NCI-H1436 (cell line): ENCODE measurements at regions not wholly inside any gene's neighbourhood (a gene's known extent, or its start where the extent isn't known, plus 50 kb on each side); places are given as distances from the start of the nearest gene placed in this dataset.

Experiments used
- DNase-seq: peaks from one replicate; lab custom pipeline; 2025; lab: John Stamatoyannopoulos, UW

DNA sequence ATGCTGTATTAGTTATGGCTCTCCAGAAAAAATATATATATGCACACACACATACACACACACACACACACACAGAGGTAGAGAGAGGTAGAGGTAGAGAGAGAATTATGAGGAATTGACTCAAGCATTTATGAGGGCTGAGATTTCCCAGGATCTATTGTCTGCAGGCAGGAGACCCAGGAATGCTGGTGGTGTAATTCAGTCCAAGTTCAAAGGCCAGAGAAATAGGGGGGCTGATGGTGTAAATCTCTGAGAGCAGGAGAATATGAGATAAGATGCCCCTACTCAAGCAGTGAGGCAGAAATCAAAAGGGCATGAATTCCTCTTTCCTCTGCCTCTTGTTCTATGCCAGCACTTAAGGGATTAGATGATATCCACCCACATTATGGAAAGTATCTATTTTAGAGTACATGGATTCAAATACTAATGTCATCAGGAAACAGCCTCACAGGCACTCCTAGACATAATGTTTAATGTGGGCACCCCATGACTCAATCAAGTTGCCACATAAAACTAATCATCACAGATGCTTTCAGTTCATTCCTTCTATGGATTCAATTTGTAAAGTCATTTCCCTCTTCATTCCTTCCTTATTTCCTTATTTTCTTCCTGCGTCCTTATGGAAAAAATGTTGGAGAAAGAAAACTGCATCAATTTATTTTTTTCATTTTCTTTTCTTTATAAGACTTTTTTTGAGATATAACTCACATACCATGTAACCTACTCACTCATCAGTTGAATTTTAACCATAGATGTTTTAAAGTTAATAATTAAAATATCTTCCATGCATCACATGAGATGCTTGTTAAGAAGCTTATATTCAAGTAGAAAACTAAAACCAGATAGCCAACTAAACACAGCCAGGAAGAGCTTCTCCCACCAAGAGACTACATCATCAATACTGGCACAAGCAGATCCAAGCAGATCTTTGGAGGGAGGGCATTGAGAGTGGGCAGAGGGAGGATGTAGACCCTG is 406.2 kb downstream of the MBD2 start:
- DNase-seq: no peak

DNA sequence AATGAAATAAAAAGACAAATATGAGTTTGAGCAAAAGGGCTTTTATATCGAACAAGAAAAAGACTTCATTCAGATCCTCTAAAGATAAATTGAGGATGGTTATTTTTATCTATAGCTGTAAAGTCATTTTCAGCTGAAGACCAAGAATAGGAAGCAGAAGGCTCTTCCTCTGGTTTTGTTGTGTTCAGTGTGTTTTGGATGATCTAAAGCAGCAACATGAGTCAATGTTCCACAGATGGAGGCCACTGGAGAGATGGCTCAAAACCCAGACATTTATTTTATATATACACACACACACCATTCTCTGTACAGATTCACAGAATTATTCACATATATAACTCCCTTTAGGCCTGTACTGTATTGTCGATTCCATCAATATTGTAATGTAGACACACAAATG is 424.3 kb downstream of the MBD2 start:
- no peak for DNase-seq

DNA sequence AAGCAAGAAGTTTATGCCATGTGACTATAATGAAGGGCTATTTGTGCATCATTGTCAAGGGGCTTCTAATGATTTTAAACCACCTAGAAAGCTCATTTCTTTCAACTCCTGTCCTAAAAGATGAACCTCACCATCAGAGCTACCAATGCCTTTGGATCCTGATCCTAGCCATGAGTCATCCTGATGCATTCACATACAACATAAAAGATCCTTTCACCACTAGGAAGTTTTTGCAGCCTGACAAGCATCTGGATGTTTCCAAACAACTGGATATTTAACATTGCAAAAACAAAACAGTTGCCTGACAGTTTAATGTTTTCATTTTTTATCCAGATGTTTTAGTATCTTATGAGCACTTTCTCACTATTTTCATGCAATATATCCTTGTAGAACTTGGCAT is 425.3 kb downstream of the MBD2 start:
- DNase-seq: no peak

GRCh38 chr18:53798516-53798915 is 426.0 kb downstream of the MBD2 start:
- no peak for DNase-seq

DNA sequence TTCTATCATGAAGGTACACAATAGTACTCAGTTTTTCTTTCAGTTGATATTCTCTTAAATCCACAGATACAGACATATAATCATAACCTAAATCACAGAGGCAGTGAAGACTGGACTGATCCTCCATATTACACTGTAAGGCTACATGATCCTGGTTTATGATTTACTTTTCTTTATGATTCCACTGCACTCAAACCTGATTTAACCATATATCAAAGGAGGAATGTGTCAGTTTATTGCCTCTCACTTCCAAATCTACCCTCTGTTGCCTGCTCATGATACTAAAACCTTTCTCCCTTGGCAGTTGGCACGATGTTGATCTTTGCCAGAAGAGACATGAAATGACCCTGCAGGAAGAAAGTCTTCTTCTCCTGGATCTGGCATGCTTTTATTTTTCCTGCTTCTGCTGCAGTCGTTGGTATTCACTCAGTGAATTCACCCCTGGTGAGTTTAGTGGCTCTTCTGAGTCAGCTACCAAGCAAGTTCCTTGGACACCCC is 426.4 kb downstream of the MBD2 start:
- no peak for DNase-seq

DNA sequence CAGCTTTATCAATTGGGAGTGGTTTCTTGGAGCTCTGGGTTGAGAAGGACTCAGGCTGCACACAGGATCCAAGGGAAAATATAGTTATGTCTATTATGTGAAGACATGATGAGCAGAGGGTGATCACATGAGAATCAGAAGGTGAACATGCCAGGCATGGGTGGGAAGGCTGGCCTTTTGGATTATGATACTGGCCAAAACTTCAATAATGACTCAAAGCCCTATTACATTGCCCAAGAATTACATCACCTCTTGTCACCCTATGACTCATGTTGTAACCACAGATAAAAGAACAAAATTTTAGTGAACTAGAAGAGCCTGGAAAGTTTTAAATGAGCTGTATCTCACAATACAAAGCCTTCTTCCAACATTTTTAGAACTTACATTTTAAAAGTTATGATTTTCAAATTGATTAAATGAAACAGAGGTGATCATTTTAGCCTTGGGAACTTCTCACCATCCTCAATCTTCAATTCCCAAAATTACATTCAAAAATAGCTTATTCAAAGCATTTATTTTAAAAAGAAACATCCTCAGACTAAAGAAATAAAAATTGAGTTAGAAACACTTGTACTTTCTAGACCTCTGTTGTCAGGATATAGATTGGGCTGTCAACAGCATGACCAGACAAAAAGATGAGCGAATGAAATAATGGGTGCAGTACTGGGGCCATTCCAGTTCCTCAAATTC is 428.3 kb downstream of the MBD2 start:
- no peak for DNase-seq

GRCh38 chr18:53795610-53796009 is 428.9 kb downstream of the MBD2 start:
- DNase-seq: no peak

DNA sequence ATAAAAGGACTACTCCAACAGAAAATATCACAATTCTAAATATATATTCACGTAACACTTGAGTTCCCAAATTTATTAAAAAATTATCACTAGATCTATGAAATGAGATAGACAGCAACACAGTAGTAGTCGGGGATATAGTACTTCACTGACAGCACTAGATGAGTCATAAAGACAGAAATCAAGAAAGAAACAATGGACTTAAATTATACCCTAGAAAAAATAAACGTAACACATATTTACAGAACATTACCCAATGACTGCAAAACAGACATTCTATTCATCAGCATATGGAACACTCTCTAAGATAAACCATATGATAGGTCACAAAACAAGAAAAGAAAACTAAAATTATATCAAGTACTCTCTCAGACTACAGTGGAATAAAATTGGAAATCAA is 429.4 kb downstream of the MBD2 start:
- DNase-seq: no peak

DNA sequence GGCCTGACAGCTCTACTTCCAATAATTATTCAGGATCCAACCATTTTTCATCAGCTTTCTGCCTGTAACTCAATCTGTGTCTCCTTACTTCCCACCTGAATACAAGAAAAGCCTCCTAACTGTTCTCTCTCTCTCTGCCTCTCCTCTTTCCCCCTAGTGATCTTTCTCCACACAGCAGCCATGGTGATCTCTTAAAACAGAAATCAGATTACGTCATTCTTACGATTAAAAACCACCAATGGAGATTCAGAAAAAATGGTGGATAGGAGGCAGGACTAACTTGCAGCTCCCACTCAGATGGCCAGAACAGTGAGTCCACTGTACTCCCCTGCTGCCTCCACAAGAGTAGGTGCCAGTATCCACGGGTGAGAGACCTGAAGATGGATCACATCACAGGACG is 431.7 kb downstream of the MBD2 start:
- no peak for DNase-seq

- DNase-seq: no peak
Measured at GRCh38 chr18:53790786-53791185, 433.7 kb downstream of the MBD2 start.

- DNase-seq: peak; percentile 52
Measured at GRCh38 chr18:53789376-53790247, 434.9 kb downstream of the MBD2 start.

GRCh38 chr18:53785811-53786210 is 438.7 kb downstream of the MBD2 start:
- DNase-seq: no peak

DNA sequence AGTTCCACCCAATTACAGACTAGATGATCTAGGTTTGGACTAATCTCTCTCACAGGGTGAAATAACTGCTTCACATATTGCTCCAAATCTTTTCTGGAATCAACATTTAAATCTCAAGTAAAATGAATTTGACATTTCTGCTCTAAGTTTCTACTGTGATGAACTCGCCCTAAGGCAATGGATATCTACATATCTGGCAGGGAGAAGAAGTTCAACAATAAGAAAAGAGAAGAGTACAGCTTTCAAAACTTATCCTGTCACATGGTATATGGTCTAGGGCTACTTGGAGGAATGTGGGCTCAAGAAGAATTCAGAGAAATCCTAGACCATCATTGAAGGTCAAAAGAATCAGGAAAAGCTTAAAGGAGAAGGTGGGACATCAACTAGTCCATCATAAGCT is 440.2 kb downstream of the MBD2 start:
- no peak for DNase-seq

- no peak for DNase-seq
Measured at GRCh38 chr18:53780666-53781065, 443.8 kb downstream of the MBD2 start.

GRCh38 chr18:53772293-53772692 is 452.2 kb downstream of the MBD2 start:
- DNase-seq: no peak

DNA sequence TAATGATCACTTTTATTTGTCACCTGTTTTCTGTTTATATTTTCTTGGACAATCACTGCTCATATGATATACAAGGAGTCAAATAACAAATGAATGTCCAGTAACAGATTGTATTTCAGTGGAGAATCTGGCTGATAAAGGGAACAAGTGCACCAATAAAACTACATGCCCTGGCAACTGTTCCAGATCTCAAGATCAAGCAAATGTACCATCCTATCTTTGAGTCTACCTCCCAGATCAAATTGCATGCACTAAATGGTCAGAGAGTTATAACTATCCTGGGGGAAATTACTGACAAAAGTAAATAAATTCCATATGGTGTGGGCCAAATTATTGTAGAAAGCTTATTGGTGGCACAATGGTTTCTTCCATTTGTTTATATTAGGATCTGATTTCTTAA is 452.8 kb downstream of the MBD2 start:
- no peak for DNase-seq

- DNase-seq: no peak
Measured at GRCh38 chr18:53765211-53765610, 459.3 kb downstream of the MBD2 start.

- no peak for DNase-seq
Measured at GRCh38 chr18:53764086-53764485, 460.4 kb downstream of the MBD2 start.

DNA sequence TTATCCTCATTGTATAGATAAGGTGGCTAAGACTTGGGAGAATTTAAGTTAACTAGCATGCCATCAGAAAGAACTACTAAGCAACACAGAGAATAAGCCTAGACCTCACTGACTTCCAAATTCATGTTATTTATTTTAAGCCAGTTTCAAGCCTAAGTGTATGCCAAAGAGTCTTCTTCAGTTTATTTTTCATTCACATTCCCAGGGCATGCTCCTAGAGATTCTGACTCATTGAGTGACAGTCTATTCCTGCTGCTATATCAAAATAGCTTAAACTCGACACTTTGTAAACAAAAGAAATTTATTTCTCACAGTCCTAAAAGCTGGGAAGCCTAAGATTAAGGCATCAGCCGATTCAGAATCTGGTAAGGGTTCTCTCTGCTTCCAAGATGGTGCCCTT is 467.1 kb downstream of the MBD2 start:
- DNase-seq: no peak

GRCh38 chr18:53756610-53756972 is 467.9 kb downstream of the MBD2 start:
- DNase-seq: no peak

DNA sequence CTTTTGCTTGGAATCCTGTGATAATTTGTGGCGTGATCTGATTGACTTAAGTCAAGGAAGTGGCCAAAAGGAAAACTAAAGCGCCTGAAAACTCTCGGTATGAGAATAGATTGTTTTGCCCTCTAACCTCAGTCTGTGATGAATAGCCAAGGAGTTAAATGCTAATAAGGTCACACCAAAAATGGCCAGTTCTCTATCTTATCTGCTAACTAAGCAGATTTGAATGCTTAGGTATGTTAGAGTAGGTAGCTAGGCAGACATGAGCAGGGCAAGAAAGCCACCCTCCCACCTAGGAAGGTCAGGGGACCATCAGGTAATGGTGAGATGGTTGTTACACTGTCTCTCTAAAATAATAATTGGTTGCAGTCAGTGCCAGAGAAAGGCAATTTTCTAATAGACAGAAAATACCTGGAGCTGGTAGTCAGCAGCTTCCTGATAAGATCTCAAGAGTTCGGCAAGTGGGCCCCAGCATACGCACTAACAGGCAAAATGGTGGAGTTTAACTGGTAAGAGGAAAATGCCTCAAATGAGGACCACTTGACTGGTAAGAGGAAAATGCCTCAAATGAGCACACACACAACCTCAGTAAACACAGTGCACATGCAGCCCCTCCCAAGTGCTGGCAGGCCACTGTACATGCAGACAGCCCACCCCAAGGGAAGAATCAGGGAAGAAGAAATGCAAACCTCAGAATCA is 468.4 kb downstream of the MBD2 start:
- no peak for DNase-seq

DNA sequence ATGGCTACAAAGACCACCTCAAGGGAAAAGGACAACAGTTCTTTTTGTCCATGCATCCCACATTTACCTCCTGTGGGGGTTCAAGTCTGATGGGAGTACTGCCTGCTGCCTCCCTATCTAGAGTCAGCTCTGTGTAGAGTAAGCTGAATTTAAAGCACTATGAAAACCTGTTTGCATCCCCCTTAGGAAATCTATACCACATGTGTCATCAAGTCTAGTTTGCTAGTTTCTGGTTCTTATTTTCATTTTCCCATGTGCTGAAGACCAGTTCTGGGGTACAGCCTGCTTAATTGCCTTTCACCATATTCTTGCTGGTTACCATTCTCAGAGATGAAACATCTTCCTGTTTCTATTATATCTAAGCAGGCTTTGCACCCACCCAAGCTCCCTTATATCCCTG is 470.3 kb downstream of the MBD2 start:
- no peak for DNase-seq
